GM18907 (cell line): ENCODE measurements at regions not wholly inside any gene's neighbourhood (a gene's known extent, or its start where the extent isn't known, plus 50 kb on each side); places are given as distances from the start of the nearest gene placed in this dataset.
"Not testable (repeated sequence)": the region's sequence is repeated elsewhere in the genome, so short reads cannot be mapped to it uniquely, and the experiment has no call there.

Source experiments
- ATAC-seq: cut with Tn5 transposase; IDR thresholded peaks from one replicate; pipeline ENCODE4 v1.9.1; 2021; ENCODE audit warnings: mild to moderate bottlenecking, moderate library complexity; ENCODE audit not compliant: unreplicated experiment

- ATAC-seq = no peak
These were observed 662.0 kb upstream of the GBE1 start for GRCh38 chr3:82423268-82424030.

GRCh38 chr3:82416830-82417229 lies 655.4 kb upstream of the GBE1 start:
- ATAC-seq = no peak

- no peak for ATAC-seq
These were observed 654.9 kb upstream of the GBE1 start for GRCh38 chr3:82416349-82416748.

DNA sequence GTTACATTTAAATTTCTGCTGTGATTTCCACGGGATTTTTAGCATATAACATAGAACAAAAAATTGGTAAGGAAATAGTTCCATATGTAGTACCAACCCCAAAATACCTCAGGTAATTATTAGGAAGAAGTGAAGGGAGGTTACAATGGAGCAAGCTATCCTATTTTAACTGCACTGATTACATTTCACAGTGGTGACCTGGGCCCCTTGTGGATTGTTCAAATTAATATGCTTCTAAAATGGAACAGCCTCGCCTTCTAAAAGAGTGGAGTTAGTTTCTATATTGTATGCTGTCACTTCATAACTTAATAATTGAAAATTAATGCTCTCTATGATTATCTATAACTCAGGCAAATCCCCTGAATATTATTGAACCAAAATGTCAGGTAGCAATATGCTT lies 651.7 kb upstream of the GBE1 start:
- ATAC-seq = no peak

- ATAC-seq = no peak
These were observed 648.9 kb upstream of the GBE1 start for GRCh38 chr3:82410366-82410765.

- no peak for ATAC-seq
These were observed 648.4 kb upstream of the GBE1 start for GRCh38 chr3:82409842-82410241.

DNA sequence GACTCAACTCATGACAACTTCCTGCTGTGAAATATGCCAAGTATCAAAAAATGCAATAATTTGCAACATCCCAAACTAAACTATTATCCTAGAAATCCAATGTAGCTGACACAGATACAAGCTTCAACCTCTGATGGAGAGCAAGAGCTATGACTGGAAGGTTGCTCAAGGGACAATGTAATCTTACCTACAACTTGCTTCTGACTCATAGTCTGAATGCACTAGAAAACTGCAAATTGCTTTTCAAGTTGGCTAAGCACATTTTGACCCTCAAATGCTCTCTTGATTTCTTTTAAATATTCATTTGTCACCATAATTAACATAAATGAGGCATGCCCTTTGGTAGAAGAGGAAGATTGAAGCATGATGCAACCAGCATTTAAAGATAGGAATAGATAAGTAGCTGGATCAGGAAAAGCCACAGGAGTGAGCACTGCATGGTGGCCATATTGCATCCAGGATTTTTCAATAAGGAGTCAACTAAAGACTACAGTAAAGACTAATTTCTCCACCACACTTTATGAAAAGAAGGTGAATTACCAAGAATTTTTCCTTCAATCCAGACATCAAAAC lies 630.8 kb upstream of the GBE1 start:
- no peak for ATAC-seq

GRCh38 chr3:82390868-82391267 lies 629.4 kb upstream of the GBE1 start:
- ATAC-seq = no peak

GRCh38 chr3:82386647-82387046 lies 625.2 kb upstream of the GBE1 start:
- ATAC-seq = no peak

DNA sequence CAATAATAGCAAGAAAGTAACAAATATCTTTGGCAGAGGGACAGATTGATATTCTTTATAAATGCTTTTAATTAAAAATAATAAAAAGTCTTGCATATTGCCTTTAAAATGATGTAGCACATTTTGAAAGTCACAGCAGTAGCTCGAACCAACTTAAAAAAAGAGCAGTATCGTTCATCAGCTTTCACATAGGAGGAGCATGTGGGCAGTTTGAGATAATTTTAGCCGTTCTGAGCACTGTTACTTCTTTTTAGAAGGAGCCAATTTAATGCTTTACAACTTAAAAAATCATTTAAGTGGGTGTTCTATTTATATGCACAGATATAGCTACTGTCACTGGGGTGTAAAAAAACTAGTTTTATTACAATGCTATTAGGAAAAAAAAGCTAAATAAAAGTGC lies 622.7 kb upstream of the GBE1 start:
- no peak for ATAC-seq

GRCh38 chr3:82382831-82383230 lies 621.4 kb upstream of the GBE1 start:
- ATAC-seq = no peak

DNA sequence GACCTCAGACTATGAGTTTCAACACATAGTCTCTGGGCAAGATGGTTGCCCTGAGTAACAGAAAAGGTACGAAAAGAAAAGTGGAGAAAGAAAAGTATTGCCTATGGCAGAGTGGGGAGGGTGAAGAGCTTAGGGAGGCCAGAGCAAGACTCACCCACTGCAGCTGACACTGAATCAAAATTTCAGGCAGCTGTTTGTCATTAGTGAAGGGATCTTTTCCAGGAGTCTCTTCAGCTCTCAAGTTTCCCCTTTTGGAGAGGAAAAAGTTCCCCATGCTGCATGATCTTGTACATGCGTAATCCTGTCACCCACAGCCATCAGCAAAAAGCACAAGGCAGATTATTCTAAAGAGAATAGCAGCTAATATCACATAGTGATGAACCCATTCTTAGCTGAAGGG lies 616.9 kb upstream of the GBE1 start:
- ATAC-seq = no peak

DNA sequence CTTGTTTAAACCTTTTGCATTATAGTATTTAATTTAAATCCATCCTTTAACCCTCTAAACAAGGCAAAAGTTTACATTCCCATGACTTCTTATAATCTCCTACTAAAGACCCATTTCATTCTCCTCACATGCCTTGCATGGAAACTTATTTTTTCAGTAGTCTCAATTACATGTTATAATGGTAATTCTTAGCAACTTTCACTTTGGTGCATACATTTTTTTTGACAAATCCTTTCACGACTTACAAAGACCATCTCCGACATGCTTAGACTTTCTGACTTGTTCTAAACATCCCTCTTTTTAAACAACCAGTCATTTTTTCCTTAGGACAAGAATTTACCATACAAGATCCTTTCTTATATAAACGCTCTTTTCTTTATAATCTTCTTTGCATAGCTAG lies 615.4 kb upstream of the GBE1 start:
- ATAC-seq = no peak

GRCh38 chr3:82373833-82374232 lies 612.4 kb upstream of the GBE1 start:
- not testable (repeated sequence) for ATAC-seq

DNA sequence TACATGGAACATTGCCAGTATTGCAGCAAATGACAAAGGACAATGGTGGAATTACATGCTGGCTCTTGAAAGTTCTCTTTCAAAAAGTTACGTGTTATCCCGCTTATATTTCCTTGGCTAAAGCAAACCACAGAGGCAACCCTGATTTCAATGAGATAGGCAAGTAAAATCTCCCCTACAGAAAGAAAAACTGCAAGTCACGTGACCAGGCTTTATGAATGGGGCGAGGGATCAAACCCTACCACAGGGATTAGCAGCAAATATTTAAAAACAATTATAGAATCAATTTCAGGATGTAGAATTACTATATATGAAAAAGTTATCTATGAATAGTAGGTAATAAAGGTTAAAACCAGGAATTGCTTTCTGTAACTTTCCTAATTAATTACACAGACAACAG lies 603.4 kb upstream of the GBE1 start:
- ATAC-seq = no peak

DNA sequence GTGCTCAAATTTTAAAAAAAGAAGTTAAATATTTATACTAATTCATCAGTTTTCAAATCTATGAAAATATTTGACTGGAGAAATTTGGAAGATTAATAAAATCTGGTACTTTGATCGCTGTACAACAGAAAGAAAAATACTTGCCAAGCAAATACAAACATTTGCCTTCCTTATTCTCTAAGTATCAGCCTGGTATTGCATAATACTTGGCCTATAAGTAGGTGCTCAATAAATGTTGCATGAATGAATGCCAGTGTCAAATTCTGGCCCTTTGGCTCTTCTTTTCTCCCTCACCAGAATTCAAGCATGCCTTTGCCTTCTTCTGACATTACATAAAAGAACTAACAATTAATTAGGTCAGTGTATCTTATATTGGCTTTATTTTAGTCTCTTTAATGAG lies 601.7 kb upstream of the GBE1 start:
- ATAC-seq = no peak

DNA sequence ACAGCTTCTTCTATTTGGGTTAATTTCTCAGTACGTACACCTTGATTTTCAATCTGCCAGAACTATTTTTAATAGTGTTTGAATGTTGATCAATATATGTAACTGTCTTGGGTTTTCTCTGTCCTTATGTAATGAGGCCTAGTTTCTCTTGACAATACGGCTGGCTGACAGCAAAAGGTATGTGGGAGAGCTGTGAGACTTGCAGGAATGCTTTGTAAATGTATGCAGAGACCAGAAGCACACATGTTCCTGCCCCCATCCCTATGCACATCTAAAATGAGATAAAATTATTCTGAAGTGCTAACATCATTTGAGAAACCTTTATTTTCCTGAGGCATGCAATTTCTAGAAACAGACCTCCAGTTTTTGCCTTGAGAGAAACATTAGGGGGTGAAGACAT lies 593.8 kb upstream of the GBE1 start:
- no peak for ATAC-seq

DNA sequence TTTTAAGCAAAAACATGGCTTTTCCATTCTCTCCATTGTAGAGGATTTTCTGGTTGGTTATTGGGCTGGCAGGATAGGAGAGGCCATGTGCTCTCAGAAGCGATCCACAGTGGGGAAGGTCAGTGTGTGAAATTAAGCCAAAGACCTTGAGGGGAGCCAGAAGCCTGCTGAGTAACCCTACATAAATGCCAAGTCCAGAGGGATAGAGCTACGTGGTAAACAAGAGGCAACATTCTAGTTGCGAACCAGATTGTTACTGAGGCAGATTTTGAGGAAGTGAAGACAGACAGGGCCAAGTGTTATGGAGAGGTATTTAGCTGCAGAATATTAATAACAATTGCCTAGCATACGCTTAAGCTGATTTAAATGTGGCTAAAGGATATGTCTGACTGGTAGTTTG lies 592.8 kb upstream of the GBE1 start:
- no peak for ATAC-seq

- no peak for ATAC-seq
These were observed 592.1 kb upstream of the GBE1 start for GRCh38 chr3:82353306-82354171.

GRCh38 chr3:82347585-82347984 lies 586.1 kb upstream of the GBE1 start:
- ATAC-seq = no peak

DNA sequence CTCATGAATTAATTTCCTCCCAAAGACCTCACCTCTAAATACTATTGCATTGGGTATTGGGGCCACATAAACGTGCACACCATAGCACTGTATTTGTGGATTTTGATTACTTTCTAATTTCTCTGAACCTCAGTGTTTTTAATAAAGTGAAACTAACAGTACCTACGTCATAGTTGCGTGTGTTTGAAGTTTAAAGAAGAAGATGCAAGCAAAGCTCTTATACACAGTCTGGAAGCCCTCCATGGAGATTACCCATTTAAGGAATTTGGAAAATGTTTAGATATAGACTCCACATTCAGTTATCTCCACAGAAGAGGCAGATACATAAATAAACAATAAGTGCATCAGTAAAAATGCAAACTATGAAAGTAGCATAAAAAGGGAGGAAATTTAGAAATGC lies 581.1 kb upstream of the GBE1 start:
- ATAC-seq = no peak

- ATAC-seq = no peak
These were observed 567.9 kb upstream of the GBE1 start for GRCh38 chr3:82329300-82329699.
